Stimulated activated naive CD4-positive, alpha-beta T cell (primary cell): ENCODE measurements at regions not wholly inside any gene's neighbourhood (a gene's known extent, or its start where the extent isn't known, plus 50 kb on each side); places are given as distances from the start of the nearest gene placed in this dataset.
A peak's percentile ranks its signal among the peaks of the same experiment; 100 is the strongest.
"Not testable (repeated sequence)": the region's sequence is repeated elsewhere in the genome, so short reads cannot be mapped to it uniquely, and the experiment has no call there.

ENCODE experiments used
- DNase-seq, 6 experiments: peaks; one replicate each; lab custom pipeline; 2025; lab: John Stamatoyannopoulos, UW

GRCh38 chr7:35971133-35971891 is 170.5 kb downstream of the SEPTIN7 start:
- DNase-seq, result no peak

- DNase-seq, result peak in 5 of 6 experiments; percentile 9 to 69 (median 25)
Observed at GRCh38 chr7:35975851-35976454, 175.1 kb downstream of the SEPTIN7 start.

GRCh38 chr7:35978816-35979640 is 174.0 kb upstream of the EEPD1 start:
- DNase-seq, result not testable (repeated sequence)

- DNase-seq, result no peak
Observed at GRCh38 chr7:35982600-35982999, 170.5 kb upstream of the EEPD1 start.

- no peak for DNase-seq
Observed at GRCh38 chr7:35983626-35984025, 169.4 kb upstream of the EEPD1 start.

- peak; percentile 55 to 78 (median 72) for DNase-seq
Observed at GRCh38 chr7:35985126-35985754, 167.8 kb upstream of the EEPD1 start.

GRCh38 chr7:35987016-35987415 is 166.0 kb upstream of the EEPD1 start:
- no peak for DNase-seq

- no peak for DNase-seq
Observed at GRCh38 chr7:35988105-35988504, 164.9 kb upstream of the EEPD1 start.

GRCh38 chr7:35988818-35989217 is 164.2 kb upstream of the EEPD1 start:
- no peak for DNase-seq

- no peak for DNase-seq
Observed at GRCh38 chr7:35991511-35992232, 161.4 kb upstream of the EEPD1 start.

GRCh38 chr7:35992436-35992835 is 160.6 kb upstream of the EEPD1 start:
- no peak for DNase-seq

GRCh38 chr7:35993113-35993512 is 159.9 kb upstream of the EEPD1 start:
- DNase-seq, result no peak

- no peak for DNase-seq
Observed at GRCh38 chr7:35993676-35994606, 159.1 kb upstream of the EEPD1 start.

- DNase-seq, result no peak
Observed at GRCh38 chr7:35995334-35995733, 157.7 kb upstream of the EEPD1 start.

GRCh38 chr7:35998481-35998880 is 154.6 kb upstream of the EEPD1 start:
- DNase-seq, result no peak

- DNase-seq, result no peak
Observed at GRCh38 chr7:36001546-36001945, 151.5 kb upstream of the EEPD1 start.

GRCh38 chr7:36002900-36003299 is 150.2 kb upstream of the EEPD1 start:
- no peak for DNase-seq

- DNase-seq, result no peak
Observed at GRCh38 chr7:36003343-36003742, 149.7 kb upstream of the EEPD1 start.

- no peak for DNase-seq
Observed at GRCh38 chr7:36005293-36005692, 147.8 kb upstream of the EEPD1 start.

- no peak for DNase-seq
Observed at GRCh38 chr7:36005876-36006275, 147.2 kb upstream of the EEPD1 start.
